SU-DHL-6 (cell line): ENCODE measurements at regions not wholly inside any gene's neighbourhood (a gene's known extent, or its start where the extent isn't known, plus 50 kb on each side); places are given as distances from the start of the nearest gene placed in this dataset.
"Not testable (repeated sequence)": the region's sequence is repeated elsewhere in the genome, so short reads cannot be mapped to it uniquely, and the experiment has no call there.

ENCODE experiments used
- H2AFZ ChIP-seq: fragments of 200-600 bp; sonication (generic); 2 replicates; pipeline ENCODE4 v1.6.1; 2014; ENCODE audit warnings: low read depth, mild to moderate bottlenecking, moderate library complexity, mixed read lengths, antibody characterized with exemption, low read length; ENCODE audit not compliant: severe bottlenecking
- H3F3A ChIP-seq: fragments of 200-600 bp; shearing (Covaris generic); 2 replicates; pipeline ENCODE4 v1.6.0; 2016; ENCODE audit warnings: antibody characterized with exemption, mild to moderate bottlenecking; ENCODE audit not compliant: insufficient read depth
- H3K27ac ChIP-seq: fragments of 200-600 bp; sonication (generic); 2 replicates; pipeline ENCODE4 v1.5.1; 2016; ENCODE audit warnings: low read depth, mild to moderate bottlenecking, low read length, moderate library complexity, mixed read lengths
- H3K27me3 ChIP-seq: fragments of 200-600 bp; sonication (generic), shearing (Covaris generic); 2 replicates; pipeline ENCODE4 v1.6.0; 2014; ENCODE audit warnings: mild to moderate bottlenecking, low read length
- H3K36me3 ChIP-seq: fragments of 200-600 bp; sonication (generic); 2 replicates; pipeline ENCODE4 v1.6.1; 2014; ENCODE audit warnings: mild to moderate bottlenecking, low read length, mixed read lengths
- H3K4me2 ChIP-seq: fragments of 300-600, 200-600 bp; shearing (Covaris generic), sonication (generic); 2 replicates; pipeline ENCODE4 v1.6.0; 2014; ENCODE audit warnings: low read length, low read depth, mild to moderate bottlenecking; ENCODE audit not compliant: poor library complexity, severe bottlenecking
- H3K4me3 ChIP-seq: fragments of 200-600 bp; sonication (generic); 2 replicates; pipeline ENCODE4 v1.5.1; 2014; ENCODE audit warnings: antibody characterized with exemption, low read length, mild to moderate bottlenecking, mixed read lengths; ENCODE audit not compliant: insufficient read depth, poor library complexity, severe bottlenecking
- H3K79me2 ChIP-seq: fragments of 200-600 bp; sonication (generic); 2 replicates; pipeline ENCODE4 v1.6.1; 2014; ENCODE audit warnings: mild to moderate bottlenecking, low read length, moderate library complexity; ENCODE audit not compliant: insufficient read depth
- H3K9ac ChIP-seq: fragments of 200-600 bp; sonication (generic); 2 replicates; pipeline ENCODE4 v1.7.0; 2014; ENCODE audit warnings: mild to moderate bottlenecking, low read length
- H3K9me2 ChIP-seq: fragments of 200-600 bp; sonication (generic); replicated peaks from 2 replicates; pipeline ENCODE4 v1.6.1; 2014; ENCODE audit warnings: low read length; ENCODE audit not compliant: insufficient read depth
- H3K9me3 ChIP-seq: fragments of 200-600 bp; sonication (generic); 2 replicates; pipeline ENCODE4 v1.6.1; 2014; ENCODE audit warnings: low read length, mixed read lengths; ENCODE audit not compliant: insufficient read depth
- H4K20me1 ChIP-seq: fragments of 200-600 bp; sonication (generic); 2 replicates; pipeline ENCODE4 v1.6.1; 2014; ENCODE audit warnings: low read depth, mild to moderate bottlenecking, antibody characterized with exemption, low read length, moderate library complexity, mixed read lengths
- CTCF ChIP-seq: fragments of 200-600 bp; sonication (generic); IDR thresholded peaks from one replicate; pipeline ENCODE4 v1.5.1; 2017; ENCODE audit warnings: antibody characterized with exemption, mild to moderate bottlenecking, low read length, moderate library complexity; ENCODE audit not compliant: insufficient read depth, poor library complexity, severe bottlenecking
- EZH2phosphoT487 ChIP-seq: fragments of 200-600 bp; sonication (generic), shearing (Covaris generic); conservative IDR thresholded peaks from 2 replicates; pipeline ENCODE4 v1.6.1; 2018; ENCODE audit warnings: mild to moderate bottlenecking, antibody characterized with exemption, low read length, moderate library complexity, mixed read lengths

DNA sequence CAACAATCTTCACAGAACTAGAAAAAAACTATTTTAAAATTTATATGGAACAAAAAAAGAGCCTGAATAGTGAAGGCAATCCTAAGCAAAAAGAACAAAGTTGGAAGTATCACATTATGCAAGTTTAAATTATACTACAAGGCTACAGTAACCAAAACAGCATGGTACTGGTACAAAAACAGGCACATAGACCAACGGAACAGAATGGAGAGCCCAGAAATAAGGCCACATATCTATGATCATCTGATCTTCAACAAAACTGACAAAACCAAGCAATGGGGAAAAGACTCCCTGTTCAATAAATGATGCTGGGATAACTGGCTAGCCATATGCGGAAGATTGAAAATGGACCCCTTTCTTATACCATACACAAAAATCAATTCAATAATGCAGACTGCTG, 74.4 kb upstream of the RTN4 start:
- H3F3A ChIP-seq, H3K36me3 ChIP-seq, H3K9me3 ChIP-seq, H3K4me3 ChIP-seq, H3K4me2 ChIP-seq, H3K27ac ChIP-seq, H2AFZ ChIP-seq, H3K27me3 ChIP-seq, H4K20me1 ChIP-seq, H3K9me2 ChIP-seq, H3K79me2 ChIP-seq, H3K9ac ChIP-seq: not testable (repeated sequence)

- Histone ChIP-seq H3K36me3 (no peaks in the 10 kb centered on the region), H3K27ac (no peak overlapping the region), H4K20me1 (no peaks in the 10 kb centered on the region), H3K79me2 (no peaks in the 10 kb centered on the region), H3F3A (no peaks in the 10 kb centered on the region), H3K27me3 (no peaks in the 10 kb centered on the region), H3K9me3 (no peaks in the 10 kb centered on the region), H3K4me3 (no peak overlapping the region), H3K9me2 (no peaks in the 10 kb centered on the region), H3K4me2 (no peak overlapping the region), H3K9ac (no peak overlapping the region), H2AFZ (no peak overlapping the region)
- no peak for TF ChIP-seq EZH2phosphoT487
- no peak for TF ChIP-seq CTCF
Observed at GRCh38 chr2:55123851-55124269, 73.6 kb upstream of the RTN4 start.

GRCh38 chr2:55120634-55121359, 70.5 kb upstream of the RTN4 start:
- Histone ChIP-seq H3F3A (no peaks in the 10 kb centered on the region), H3K36me3 (no peaks in the 10 kb centered on the region), H3K4me3 (no peak overlapping the region), H4K20me1 (no peaks in the 10 kb centered on the region), H3K79me2 (no peaks in the 10 kb centered on the region), H2AFZ (no peak overlapping the region), H3K27me3 (no peaks in the 10 kb centered on the region), H3K4me2 (no peak overlapping the region), H3K9me3 (no peaks in the 10 kb centered on the region), H3K27ac (no peak overlapping the region), H3K9ac (no peak overlapping the region), H3K9me2 (no peaks in the 10 kb centered on the region)
- TF ChIP-seq CTCF (no peak), EZH2phosphoT487 (no peak)

DNA sequence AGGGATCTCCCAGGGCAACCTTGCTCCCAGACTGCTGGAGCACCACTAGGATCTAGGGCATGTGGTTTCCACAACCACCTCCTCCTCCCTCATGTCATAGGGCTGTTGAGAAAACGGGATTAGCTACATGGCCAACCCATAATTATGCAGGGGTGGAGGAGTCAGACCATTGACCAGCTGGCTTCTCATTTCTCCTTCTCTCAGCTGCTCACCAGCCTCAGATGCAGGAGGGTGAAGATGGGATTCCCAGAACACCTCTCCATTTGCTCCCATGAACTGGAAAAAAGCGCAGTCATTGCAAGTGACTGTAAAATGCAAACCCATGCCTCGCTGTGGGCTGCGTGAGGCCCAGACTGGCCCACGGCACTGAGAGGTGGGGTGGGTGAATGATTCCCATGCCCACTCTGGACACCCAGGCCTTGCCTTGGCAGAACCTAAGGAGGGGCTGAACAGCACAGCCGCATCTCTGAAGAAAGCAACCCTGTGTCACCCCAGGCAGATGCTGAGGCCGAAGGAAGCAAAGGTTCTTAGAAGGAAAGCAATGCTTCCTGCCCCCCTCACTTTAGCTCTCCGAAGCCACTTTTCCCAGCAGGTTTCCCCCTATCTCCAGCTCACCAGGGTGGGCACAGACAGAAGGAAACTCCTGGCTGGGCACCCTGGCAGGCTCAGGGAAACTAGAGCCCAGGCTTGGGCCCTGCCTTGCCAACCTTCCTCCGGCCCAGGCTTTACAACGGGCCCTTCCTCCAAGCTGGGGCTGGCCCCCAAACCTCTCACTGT, 69.6 kb upstream of the RTN4 start:
- H3K4me2 ChIP-seq, result no peak overlapping the region
- H3K79me2 ChIP-seq, result no peaks in the 10 kb centered on the region
- H3K4me3 ChIP-seq, result no peak overlapping the region
- no peak overlapping the region for H2AFZ ChIP-seq
- H3K9ac ChIP-seq, result no peak overlapping the region
- H3K36me3 ChIP-seq, result no peaks in the 10 kb centered on the region
- H4K20me1 ChIP-seq, result no peaks in the 10 kb centered on the region
- H3K27me3 ChIP-seq, result no peaks in the 10 kb centered on the region
- TF ChIP-seq CTCF (no peak), EZH2phosphoT487 (no peak)
- no peaks in the 10 kb centered on the region for H3F3A ChIP-seq
- no peak overlapping the region for H3K27ac ChIP-seq
- no peaks in the 10 kb centered on the region for H3K9me2 ChIP-seq
- H3K9me3 ChIP-seq, result no peaks in the 10 kb centered on the region
